COLO668 (cell line): ENCODE measurements at regions not wholly inside any gene's neighbourhood (a gene's known extent, or its start where the extent isn't known, plus 50 kb on each side); places are given as distances from the start of the nearest gene placed in this dataset.
"Not testable (repeated sequence)": the region's sequence is repeated elsewhere in the genome, so short reads cannot be mapped to it uniquely, and the experiment has no call there.

Experiments
- DNase-seq: peaks from one replicate; lab custom pipeline; 2025; ENCODE audit not compliant: unreplicated experiment; lab: John Stamatoyannopoulos, UW

- DNase-seq: no peak
Observed at GRCh38 chr7:69426705-69427104, 171.6 kb upstream of the AUTS2 start.

- DNase-seq: no peak
Observed at GRCh38 chr7:69428089-69428488, 170.2 kb upstream of the AUTS2 start.

- DNase-seq: no peak
Observed at GRCh38 chr7:69429911-69430383, 168.3 kb upstream of the AUTS2 start.

- no peak for DNase-seq
Observed at GRCh38 chr7:69430384-69431021, 167.8 kb upstream of the AUTS2 start.

- no peak for DNase-seq
Observed at GRCh38 chr7:69431626-69432025, 166.6 kb upstream of the AUTS2 start.

DNA sequence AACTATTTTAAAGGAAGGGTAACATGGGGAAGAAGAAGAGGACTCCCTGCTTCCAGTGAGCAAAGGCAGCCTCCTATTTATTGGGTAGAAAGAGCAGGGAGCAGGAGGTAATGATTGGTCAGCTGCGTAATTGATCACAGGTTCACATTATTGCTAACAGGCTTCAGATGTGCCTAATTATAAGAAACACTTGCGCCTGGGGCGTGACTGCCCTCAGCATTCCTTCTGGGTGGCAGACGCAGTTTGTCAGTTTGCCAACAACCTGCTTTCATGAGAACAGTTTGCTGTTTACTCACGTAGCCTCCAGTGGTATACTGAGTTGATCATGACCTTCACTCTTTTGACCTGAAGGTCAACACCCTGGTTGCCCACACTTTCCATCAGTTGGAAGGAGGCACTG is 166.0 kb upstream of the AUTS2 start:
- not testable (repeated sequence) for DNase-seq

- no peak for DNase-seq
Observed at GRCh38 chr7:69433081-69433480, 165.2 kb upstream of the AUTS2 start.

GRCh38 chr7:69434398-69434815 is 163.9 kb upstream of the AUTS2 start:
- no peak for DNase-seq

DNA sequence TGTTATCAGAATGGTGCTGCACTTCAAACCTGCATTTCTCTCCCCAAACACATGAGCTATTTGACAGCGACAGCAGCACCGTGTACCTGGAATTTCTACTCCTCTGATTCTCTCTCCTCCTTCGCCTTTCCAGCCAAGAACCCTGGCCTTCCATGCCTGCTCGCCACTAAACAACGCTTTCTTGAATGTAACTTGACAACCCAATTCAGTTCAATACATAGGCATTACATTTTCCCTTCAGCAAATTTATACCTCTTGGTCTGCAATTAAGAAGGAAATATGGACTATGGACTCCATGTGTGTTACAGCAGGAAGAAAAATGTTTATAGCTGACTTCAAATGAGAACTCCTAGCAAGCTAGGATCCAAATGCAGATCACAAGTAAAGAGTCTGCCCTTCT is 162.6 kb upstream of the AUTS2 start:
- DNase-seq: no peak

GRCh38 chr7:69436946-69437345 is 161.3 kb upstream of the AUTS2 start:
- no peak for DNase-seq

GRCh38 chr7:69438584-69439412 is 159.5 kb upstream of the AUTS2 start:
- no peak for DNase-seq

DNA sequence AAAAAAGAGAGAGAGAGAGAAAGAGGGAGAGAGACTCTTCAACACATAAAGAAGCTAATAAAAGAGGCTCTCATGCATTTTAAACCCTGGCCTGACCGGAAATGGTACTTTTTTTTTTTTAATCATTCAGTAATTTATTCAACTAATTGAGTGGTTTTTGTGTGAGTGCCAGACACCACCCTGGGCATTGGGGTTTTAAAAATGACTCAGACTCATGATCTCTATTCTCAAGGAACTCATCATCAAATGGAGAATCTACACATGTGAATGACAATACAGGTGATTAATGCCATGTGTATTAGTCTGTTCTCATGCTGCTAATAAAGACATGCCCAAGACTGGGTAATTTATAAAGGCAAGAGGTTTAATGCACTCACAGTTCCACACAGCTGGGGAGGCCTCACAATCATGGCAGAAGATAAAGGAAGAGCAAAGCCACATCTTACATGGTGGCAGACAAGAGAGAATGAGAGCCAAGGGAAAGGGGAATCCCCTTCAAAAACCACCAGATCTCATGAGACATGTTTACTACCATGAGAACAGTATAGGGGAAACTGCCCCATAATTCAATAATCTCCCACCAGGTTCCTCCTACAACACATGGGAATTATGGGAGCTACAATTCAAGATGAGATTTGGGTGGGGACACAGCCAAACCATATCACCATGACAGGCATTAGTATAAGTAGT is 158.5 kb upstream of the AUTS2 start:
- DNase-seq: no peak

DNA sequence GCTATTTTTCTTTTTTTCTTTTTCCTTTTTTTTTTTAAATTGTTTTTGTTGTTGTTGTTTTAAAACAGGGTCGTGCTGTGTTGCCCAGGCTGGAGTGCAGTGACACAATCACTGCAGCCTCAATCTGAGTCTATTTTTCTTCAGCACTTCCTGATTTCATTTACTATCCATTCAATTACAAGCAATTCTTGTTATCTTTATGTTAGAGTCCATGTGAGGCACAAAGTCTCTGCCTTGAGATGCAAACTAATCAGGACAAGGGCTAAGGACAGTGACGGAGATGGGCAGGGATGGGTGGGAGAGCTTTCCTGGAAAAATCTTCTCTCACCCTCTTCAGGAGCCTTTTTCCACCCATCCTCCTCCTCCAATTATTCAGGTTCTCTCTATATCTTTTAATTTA is 157.3 kb upstream of the AUTS2 start:
- no peak for DNase-seq

DNA sequence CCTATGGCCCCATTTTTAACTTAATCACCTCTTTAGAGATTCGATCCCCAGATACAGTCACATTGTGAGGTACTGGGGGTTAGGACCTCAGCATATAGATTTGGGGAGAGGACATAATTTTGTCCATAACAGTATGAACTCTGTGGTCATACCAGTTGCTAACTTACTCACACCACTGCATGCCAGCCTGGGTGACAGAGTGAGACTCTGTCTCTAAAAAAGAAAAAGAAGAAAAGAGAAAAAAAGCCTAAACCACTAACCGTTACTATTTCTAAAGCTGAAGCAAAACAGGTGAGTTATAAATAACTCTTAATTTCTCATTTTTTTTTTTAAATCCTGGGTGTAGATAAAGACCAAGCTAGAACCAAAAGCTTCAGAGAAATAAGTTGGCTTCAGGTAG is 155.1 kb upstream of the AUTS2 start:
- no peak for DNase-seq

- DNase-seq: no peak
Observed at GRCh38 chr7:69445541-69445940, 152.7 kb upstream of the AUTS2 start.

DNA sequence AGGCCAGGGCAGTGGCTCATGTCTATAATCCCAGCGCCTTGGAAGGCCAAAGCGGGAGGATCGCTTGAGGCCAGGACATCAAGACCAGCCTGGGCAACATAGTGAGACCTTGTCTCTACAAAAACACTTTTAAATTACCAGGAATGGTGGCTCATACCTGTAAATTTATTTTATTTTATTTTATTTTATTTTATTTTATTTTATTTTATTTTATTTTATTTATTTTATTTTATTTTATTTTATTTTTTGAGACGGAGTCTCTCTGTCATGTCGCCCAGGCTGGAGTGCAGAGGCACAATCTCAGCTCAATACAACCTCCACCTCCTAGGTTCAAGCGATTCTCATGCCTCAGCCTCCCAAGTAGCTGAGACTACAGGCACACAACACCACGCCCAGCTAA is 152.1 kb upstream of the AUTS2 start:
- not testable (repeated sequence) for DNase-seq

GRCh38 chr7:69448071-69448470 is 150.2 kb upstream of the AUTS2 start:
- no peak for DNase-seq

DNA sequence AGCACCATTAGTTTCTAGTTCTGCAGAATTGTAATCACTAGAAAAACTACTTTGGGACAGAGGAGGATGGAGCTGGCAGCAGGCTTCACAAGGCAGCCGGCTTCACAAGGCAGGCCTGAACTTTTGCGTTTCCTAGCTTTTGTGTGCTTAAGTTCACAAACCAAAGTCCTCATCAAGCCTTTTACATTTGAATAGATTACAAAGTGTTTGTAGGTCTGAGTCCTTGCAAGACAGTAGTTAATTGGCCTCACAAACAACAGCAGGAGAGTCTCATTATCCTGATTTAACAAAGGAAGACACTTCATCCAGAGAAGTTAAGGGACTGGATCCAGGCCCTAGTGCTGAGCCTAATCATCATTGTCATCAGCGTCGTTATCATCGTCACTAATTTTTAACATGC is 147.8 kb upstream of the AUTS2 start:
- no peak for DNase-seq

DNA sequence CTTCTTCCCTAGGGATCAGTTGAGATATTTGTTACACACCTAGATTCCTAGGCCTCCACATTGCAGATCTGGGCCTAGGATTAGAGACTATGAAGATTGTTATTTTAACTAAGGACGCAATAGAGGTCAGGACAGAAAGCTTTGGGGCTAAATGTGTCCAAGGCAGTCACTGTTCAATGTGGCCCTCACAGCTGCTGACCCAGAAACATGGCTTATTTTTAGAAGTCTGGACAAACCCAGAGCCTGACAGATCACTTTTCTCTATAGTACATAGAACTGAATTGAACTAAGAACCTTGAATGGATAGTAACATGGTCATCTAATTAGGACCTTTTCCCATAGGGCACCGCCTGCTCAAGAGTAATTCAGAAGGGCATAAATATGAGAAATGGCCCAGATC is 146.6 kb upstream of the AUTS2 start:
- no peak for DNase-seq

DNA sequence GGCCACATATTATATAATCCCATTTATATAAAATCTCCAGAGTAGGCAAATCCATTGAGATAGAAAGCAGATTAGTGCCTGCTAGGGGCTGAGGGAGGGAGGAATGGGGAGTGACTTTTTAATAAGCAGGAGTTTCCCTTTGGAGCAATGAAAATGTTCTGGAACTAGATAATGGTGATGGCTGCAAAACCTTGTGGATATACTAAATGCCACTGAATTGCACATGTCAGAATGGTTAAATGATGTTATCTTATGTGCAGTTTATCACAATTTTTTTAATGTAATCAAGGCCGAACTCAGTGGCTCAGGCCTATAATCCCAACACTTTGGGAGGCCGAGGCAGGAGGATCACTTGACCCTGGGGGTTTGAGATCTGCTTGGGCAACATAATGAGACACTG is 145.5 kb upstream of the AUTS2 start:
- DNase-seq: no peak

GRCh38 chr7:69457595-69458504 is 140.4 kb upstream of the AUTS2 start:
- DNase-seq: no peak
